ENCODE measurements at regions not wholly inside any gene's neighbourhood (a gene's known extent, or its start where the extent isn't known, plus 50 kb on each side); places are given as distances from the start of the nearest gene placed in this dataset.

DNA sequence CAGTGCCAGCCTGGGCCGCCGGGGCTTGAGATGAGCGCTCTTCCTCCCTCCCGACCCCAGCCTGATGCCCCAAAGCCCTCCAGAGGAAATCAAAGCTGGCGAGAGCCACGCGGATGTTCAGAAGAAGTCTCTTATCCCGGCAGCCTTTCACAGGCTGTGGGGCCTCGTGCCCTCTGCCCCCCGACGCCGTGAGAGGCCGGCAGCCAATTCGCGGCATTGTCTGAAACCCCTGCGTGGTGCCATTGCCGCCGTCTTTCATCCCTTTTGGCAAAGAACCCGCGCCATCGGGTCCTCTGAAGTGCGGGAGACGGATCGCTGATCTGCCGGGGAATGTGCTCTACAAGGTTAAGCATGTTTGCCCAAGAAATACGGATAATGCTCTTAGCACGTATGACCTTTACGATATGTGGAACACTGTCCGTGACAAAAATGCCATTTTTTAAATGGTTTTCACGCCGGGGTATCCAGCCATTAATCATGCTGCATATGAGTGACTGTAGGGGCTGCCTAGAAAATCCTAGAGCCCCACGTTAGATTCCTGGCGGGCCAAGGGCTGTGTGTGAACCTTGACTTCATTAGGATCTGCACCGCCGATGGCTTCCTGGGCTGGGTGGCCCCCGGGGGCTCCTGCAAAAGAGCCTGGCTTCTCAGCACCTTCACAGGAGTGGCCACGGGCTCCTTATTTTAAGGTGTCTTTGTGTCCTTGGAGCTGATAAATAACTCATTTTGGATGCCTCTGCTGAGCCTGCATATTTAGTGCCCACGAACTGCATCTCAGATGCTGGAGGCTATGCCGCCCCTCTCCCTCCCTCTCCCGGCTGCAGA is 165.1 kb upstream of the TNRC6C start:
- no peak overlapping the region for H3K4me3 ChIP-seq (ENCODE audit: low read depth in 1 of 2, low read length in 1 of 2)
- TF ChIP-seq, protein P1, sequence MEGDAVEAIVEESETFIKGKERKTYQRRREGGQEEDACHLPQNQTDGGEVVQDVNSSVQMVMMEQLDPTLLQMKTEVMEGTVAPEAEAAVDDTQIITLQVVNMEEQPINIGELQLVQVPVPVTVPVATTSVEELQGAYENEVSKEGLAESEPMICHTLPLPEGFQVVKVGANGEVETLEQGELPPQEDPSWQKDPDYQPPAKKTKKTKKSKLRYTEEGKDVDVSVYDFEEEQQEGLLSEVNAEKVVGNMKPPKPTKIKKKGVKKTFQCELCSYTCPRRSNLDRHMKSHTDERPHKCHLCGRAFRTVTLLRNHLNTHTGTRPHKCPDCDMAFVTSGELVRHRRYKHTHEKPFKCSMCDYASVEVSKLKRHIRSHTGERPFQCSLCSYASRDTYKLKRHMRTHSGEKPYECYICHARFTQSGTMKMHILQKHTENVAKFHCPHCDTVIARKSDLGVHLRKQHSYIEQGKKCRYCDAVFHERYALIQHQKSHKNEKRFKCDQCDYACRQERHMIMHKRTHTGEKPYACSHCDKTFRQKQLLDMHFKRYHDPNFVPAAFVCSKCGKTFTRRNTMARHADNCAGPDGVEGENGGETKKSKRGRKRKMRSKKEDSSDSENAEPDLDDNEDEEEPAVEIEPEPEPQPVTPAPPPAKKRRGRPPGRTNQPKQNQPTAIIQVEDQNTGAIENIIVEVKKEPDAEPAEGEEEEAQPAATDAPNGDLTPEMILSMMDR (IDR thresholded peaks at IDR 0.05) = no peak
- H3K36me3 ChIP-seq = no peaks in the 10 kb centered on the region
- H3K4me1 ChIP-seq (ENCODE audit: control insufficient read depth in 1 of 2, insufficient read depth in 1 of 2, low read depth in 1 of 2, low read length in 1 of 2) = no peaks in the 10 kb centered on the region
- no peak overlapping the region for H3K27ac ChIP-seq
- no peaks in the 10 kb centered on the region for H3K9me3 ChIP-seq
- H3K27me3 ChIP-seq = peaks cover 68% of the 10 kb centered on the region

GRCh38 chr17:77793971-77794235 is 164.6 kb upstream of the TNRC6C start:
- Histone ChIP-seq H3K27me3 (peaks cover 66% of the 10 kb centered on the region), H3K9me3 (no peaks in the 10 kb centered on the region), H3K4me1 (ENCODE audit: control insufficient read depth in 1 of 2, insufficient read depth in 1 of 2, low read depth in 1 of 2, low read length in 1 of 2) (no peaks in the 10 kb centered on the region), H3K4me3 (ENCODE audit: low read depth in 1 of 2, low read length in 1 of 2) (no peak overlapping the region), H3K27ac (no peak overlapping the region), H3K36me3 (no peaks in the 10 kb centered on the region)
- TF ChIP-seq, protein P1 (IDR thresholded peaks at IDR 0.05) = no peak

- Histone ChIP-seq H3K27ac (no peak overlapping the region), H3K4me3 (ENCODE audit: low read depth in 1 of 2, low read length in 1 of 2) (no peak overlapping the region), H3K27me3 (peaks cover 66% of the 10 kb centered on the region), H3K9me3 (no peaks in the 10 kb centered on the region), H3K4me1 (ENCODE audit: control insufficient read depth in 1 of 2, insufficient read depth in 1 of 2, low read depth in 1 of 2, low read length in 1 of 2) (no peaks in the 10 kb centered on the region), H3K36me3 (no peaks in the 10 kb centered on the region)
- TF ChIP-seq, protein P1 (IDR thresholded peaks at IDR 0.05) = no peak
Observed at GRCh38 chr17:77794846-77795245, 163.7 kb upstream of the TNRC6C start.

DNA sequence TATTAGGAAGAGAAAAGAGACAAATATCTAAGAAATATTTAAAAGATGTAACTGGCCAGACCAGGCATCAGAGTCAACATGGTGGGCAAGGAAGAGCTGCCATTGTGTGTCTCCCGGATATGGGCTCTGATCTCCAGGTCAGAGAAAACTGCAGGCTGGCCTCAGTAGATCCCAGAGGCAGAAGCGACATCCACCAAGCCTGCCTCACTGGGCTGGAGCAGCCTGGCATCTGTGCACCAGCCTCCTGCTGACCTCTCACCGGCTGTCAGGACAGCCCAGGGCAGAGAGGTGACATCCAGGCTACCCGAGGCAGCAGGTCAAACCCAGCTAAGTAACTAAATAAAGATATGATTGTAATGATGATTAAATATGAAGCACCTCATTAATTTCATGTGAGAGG is 162.8 kb upstream of the TNRC6C start:
- H3K27ac ChIP-seq = no peak overlapping the region
- H3K9me3 ChIP-seq = no peaks in the 10 kb centered on the region
- TF ChIP-seq, protein P1 (IDR thresholded peaks at IDR 0.05) = no peak
- H3K4me3 ChIP-seq (ENCODE audit: low read depth in 1 of 2, low read length in 1 of 2) = no peak overlapping the region
- H3K4me1 ChIP-seq (ENCODE audit: control insufficient read depth in 1 of 2, insufficient read depth in 1 of 2, low read depth in 1 of 2, low read length in 1 of 2) = no peaks in the 10 kb centered on the region
- H3K27me3 ChIP-seq = peaks cover 64% of the 10 kb centered on the region
- no peaks in the 10 kb centered on the region for H3K36me3 ChIP-seq

DNA sequence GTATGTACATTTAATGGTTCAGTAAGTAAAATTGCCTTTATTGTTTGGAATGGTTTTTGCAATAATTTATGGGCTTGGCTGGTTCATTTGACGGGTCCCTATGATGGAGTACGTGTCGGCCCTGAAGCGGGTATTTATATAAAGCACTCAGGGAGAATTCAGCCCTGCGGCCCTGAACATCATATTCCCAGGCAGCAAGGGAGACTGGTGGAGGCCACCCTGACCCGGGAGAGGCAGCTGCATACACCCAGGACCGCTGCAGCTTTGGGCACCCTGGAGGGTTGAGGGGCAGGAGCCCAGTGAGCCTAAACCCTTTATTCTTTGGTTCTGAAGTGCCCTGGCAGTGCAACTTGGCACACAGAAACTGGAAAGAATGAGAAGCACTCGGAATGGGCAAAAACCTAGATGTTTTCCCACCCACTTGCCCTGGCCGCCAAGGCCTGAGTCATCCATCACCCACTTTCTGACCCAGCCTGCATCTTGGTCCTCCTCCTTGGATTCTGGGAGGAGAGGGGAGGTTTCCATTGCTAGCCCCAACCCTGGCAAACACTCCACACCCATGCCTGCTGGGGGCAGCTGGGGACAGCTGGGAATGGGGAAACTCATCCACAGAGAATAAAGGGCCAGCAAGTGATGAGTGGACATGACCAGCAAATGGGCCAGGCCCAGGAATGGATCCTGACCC is 162.2 kb upstream of the TNRC6C start:
- H3K27me3 ChIP-seq = peaks cover 69% of the 10 kb centered on the region
- no peak overlapping the region for H3K4me3 ChIP-seq (ENCODE audit: low read depth in 1 of 2, low read length in 1 of 2)

More for the DNA sequence above, 162.2 kb upstream of the TNRC6C start:
- H3K27ac ChIP-seq = no peak overlapping the region
- H3K4me1 ChIP-seq (ENCODE audit: control insufficient read depth in 1 of 2, insufficient read depth in 1 of 2, low read depth in 1 of 2, low read length in 1 of 2) = no peaks in the 10 kb centered on the region
- no peaks in the 10 kb centered on the region for H3K36me3 ChIP-seq
- TF ChIP-seq, protein P1 (IDR thresholded peaks at IDR 0.05) = no peak
- no peaks in the 10 kb centered on the region for H3K9me3 ChIP-seq

Data from neutrophil (primary cell).